Fibroblast of the aortic adventitia (primary cell): ENCODE measurements at regions not wholly inside any gene's neighbourhood (a gene's known extent, or its start where the extent isn't known, plus 50 kb on each side); places are given as distances from the start of the nearest gene placed in this dataset.
A peak's percentile ranks its signal among the peaks of the same experiment; 100 is the strongest.
"Not testable (repeated sequence)": the region's sequence is repeated elsewhere in the genome, so short reads cannot be mapped to it uniquely, and the experiment has no call there.

Experiments used
- DNase-seq: peaks from one replicate; pipeline ENCODE4 v3.0.0-alpha.2; 2010; ENCODE audit warnings: low read depth
- H3K4me3 ChIP-seq: 2 replicates; pipeline ENCODE4 v1.5.1; 2011; ENCODE audit warnings: low read depth, mild to moderate bottlenecking, control low read depth, low read length, moderate library complexity
- CTCF ChIP-seq: IDR thresholded peaks from 2 replicates; pipeline ENCODE4 v1.5.1; 2011; ENCODE audit warnings: mild to moderate bottlenecking, low read length, control low read depth, inconsistent platforms; ENCODE audit not compliant: insufficient read depth

GRCh38 chr5:92711956-92712355 is 869.1 kb downstream of the NR2F1-AS1 start:
- H3K4me3 ChIP-seq, result no peak overlapping the region
- no peak for DNase-seq
- TF ChIP-seq CTCF, result no peak

GRCh38 chr5:92704590-92704989 is 876.4 kb downstream of the NR2F1-AS1 start:
- TF ChIP-seq CTCF, result no peak
- DNase-seq, result no peak
- H3K4me3 ChIP-seq, result no peak overlapping the region

GRCh38 chr5:92703976-92704375 is 877.0 kb downstream of the NR2F1-AS1 start:
- TF ChIP-seq CTCF, result no peak
- no peak overlapping the region for H3K4me3 ChIP-seq
- DNase-seq, result peak; percentile 9

- TF ChIP-seq CTCF, result no peak
- DNase-seq, result no peak
- no peak overlapping the region for H3K4me3 ChIP-seq
Measured at GRCh38 chr5:92695123-92696003, 885.7 kb downstream of the NR2F1-AS1 start.

- no peak overlapping the region for H3K4me3 ChIP-seq
- TF ChIP-seq CTCF, result no peak
- peak; percentile 2 for DNase-seq
Measured at GRCh38 chr5:92694067-92694466, 887.0 kb downstream of the NR2F1-AS1 start.

GRCh38 chr5:92691955-92692354 is 889.1 kb downstream of the NR2F1-AS1 start:
- H3K4me3 ChIP-seq, DNase-seq: not testable (repeated sequence)

- no peak overlapping the region for H3K4me3 ChIP-seq
- peak; percentile 43 for TF ChIP-seq CTCF
Measured at GRCh38 chr5:92687821-92688722, 892.9 kb downstream of the NR2F1-AS1 start.

More at GRCh38 chr5:92687821-92688722, 892.9 kb downstream of the NR2F1-AS1 start:
- peak; percentile 53 for DNase-seq
